MM.1S (cell line): ENCODE measurements at regions not wholly inside any gene's neighbourhood (a gene's known extent, or its start where the extent isn't known, plus 50 kb on each side); places are given as distances from the start of the nearest gene placed in this dataset.

Experiments
- DNase-seq: peaks from one replicate; pipeline ENCODE4 v3.0.0-alpha.2; 2015
- H2AFZ ChIP-seq: fragments of 300-600 bp; sonication (generic); 2 replicates; pipeline ENCODE4 v1.6.0; 2016; ENCODE audit warnings: antibody characterized with exemption, low read length
- H3F3A ChIP-seq: fragments of 300-600 bp; sonication (generic); 2 replicates; pipeline ENCODE4 v1.6.1; 2016; ENCODE audit warnings: mild to moderate bottlenecking, antibody characterized with exemption, low read length, moderate library complexity, mixed read lengths; ENCODE audit not compliant: insufficient read depth
- H3K27ac ChIP-seq: fragments of 300-600 bp; sonication (generic); 2 replicates; pipeline ENCODE4 v1.5.1; 2016; ENCODE audit warnings: mild to moderate bottlenecking, low read length
- H3K27me3 ChIP-seq: fragments of 300-600 bp; sonication (generic); replicated peaks from 2 replicates; pipeline ENCODE4 v1.6.0; 2016; ENCODE audit warnings: low read length; ENCODE audit not compliant: insufficient read depth
- H3K36me3 ChIP-seq: fragments of 300-600 bp; sonication (generic); replicated peaks from 2 replicates; pipeline ENCODE4 v1.6.1; 2016; ENCODE audit warnings: mild to moderate bottlenecking, low read length, mixed read lengths; ENCODE audit not compliant: insufficient read depth
- H3K4me1 ChIP-seq: fragments of 300-600 bp; sonication (generic); 2 replicates; pipeline ENCODE4 v1.6.1; 2016; ENCODE audit warnings: low read length, mixed read lengths
- H3K4me2 ChIP-seq: fragments of 300-600 bp; sonication (generic); 2 replicates; pipeline ENCODE4 v1.6.0; 2016; ENCODE audit warnings: low read depth, low read length
- H3K4me3 ChIP-seq: fragments of 300-600 bp; sonication (generic); 2 replicates; pipeline ENCODE4 v1.5.1; 2016; ENCODE audit warnings: low read length, mixed read lengths
- H3K79me2 ChIP-seq: fragments of 300-600 bp; sonication (generic); 2 replicates; pipeline ENCODE4 v1.6.1; 2016; ENCODE audit warnings: mixed run types, low read length, mixed read lengths
- H3K9ac ChIP-seq: fragments of 300-600 bp; sonication (generic); 2 replicates; pipeline ENCODE4 v1.6.1; 2016; ENCODE audit warnings: low read length, mixed read lengths
- H3K9me2 ChIP-seq: fragments of 300-600 bp; sonication (generic); replicated peaks from 2 replicates; pipeline ENCODE4 v1.6.1; 2016; ENCODE audit warnings: mild to moderate bottlenecking, low read length, mixed read lengths; ENCODE audit not compliant: insufficient read depth
- H3K9me3 ChIP-seq: fragments of 300-600 bp; sonication (generic); replicated peaks from 2 replicates; pipeline ENCODE4 v1.6.1; 2016; ENCODE audit warnings: mild to moderate bottlenecking, low read length, mixed read lengths; ENCODE audit not compliant: insufficient read depth
- H4K20me1 ChIP-seq: fragments of 300-600 bp; sonication (generic); 2 replicates; pipeline ENCODE4 v1.6.1; 2016; ENCODE audit warnings: mild to moderate bottlenecking, low read length, moderate library complexity, mixed read lengths; ENCODE audit not compliant: insufficient read depth
- CTCF ChIP-seq: fragments of 300-600 bp; sonication (generic); IDR thresholded peaks from 2 replicates; pipeline ENCODE4 v1.5.1; 2016; ENCODE audit warnings: antibody characterized with exemption, low read length, mixed read lengths
- EZH2 ChIP-seq: fragments of 300-600 bp; sonication (generic); optimal IDR thresholded peaks from 2 replicates; pipeline ENCODE3; 2017; ENCODE audit warnings: low read depth, mild to moderate bottlenecking, antibody characterized with exemption, low read length, mixed read lengths
- EZH2phosphoT487 ChIP-seq: fragments of 300-600 bp; sonication (generic); IDR thresholded peaks from 2 replicates; pipeline ENCODE4 v1.6.1; 2018; ENCODE audit warnings: antibody characterized with exemption, low read length

GRCh38 chr3:197372047-197372661 lies 73.7 kb upstream of the DLG1 start:
- no peak overlapping the region for H3K9ac ChIP-seq
- no peaks in the 10 kb centered on the region for H3K79me2 ChIP-seq
- H2AFZ ChIP-seq, result no peak overlapping the region
- no peaks in the 10 kb centered on the region for H3F3A ChIP-seq
- TF ChIP-seq EZH2phosphoT487 (no peak), EZH2 (no peak), CTCF (no peak)
- H3K9me3 ChIP-seq, result no peaks in the 10 kb centered on the region
- H3K27me3 ChIP-seq, result no peaks in the 10 kb centered on the region
- H3K9me2 ChIP-seq, result no peaks in the 10 kb centered on the region
- H3K27ac ChIP-seq, result no peak overlapping the region
- no peaks in the 10 kb centered on the region for H3K4me1 ChIP-seq
- DNase-seq, result no peak
- no peaks in the 10 kb centered on the region for H3K36me3 ChIP-seq
- H3K4me3 ChIP-seq, result no peak overlapping the region
- no peaks in the 10 kb centered on the region for H4K20me1 ChIP-seq
- H3K4me2 ChIP-seq, result no peak overlapping the region

GRCh38 chr3:197371591-197372046 lies 73.2 kb upstream of the DLG1 start:
- DNase-seq, result no peak
- no peak overlapping the region for H3K4me2 ChIP-seq
- H3K4me1 ChIP-seq, result no peaks in the 10 kb centered on the region
- H3K9me2 ChIP-seq, result no peaks in the 10 kb centered on the region
- no peak overlapping the region for H3K9ac ChIP-seq
- TF ChIP-seq EZH2 (no peak), CTCF (no peak), EZH2phosphoT487 (no peak)
- no peaks in the 10 kb centered on the region for H3K27me3 ChIP-seq
- H3F3A ChIP-seq, result no peaks in the 10 kb centered on the region
- H3K4me3 ChIP-seq, result no peak overlapping the region
- H3K36me3 ChIP-seq, result no peaks in the 10 kb centered on the region
- H3K9me3 ChIP-seq, result no peaks in the 10 kb centered on the region
- H2AFZ ChIP-seq, result no peak overlapping the region
- H4K20me1 ChIP-seq, result no peaks in the 10 kb centered on the region
- H3K27ac ChIP-seq, result no peak overlapping the region
- H3K79me2 ChIP-seq, result no peaks in the 10 kb centered on the region

DNA sequence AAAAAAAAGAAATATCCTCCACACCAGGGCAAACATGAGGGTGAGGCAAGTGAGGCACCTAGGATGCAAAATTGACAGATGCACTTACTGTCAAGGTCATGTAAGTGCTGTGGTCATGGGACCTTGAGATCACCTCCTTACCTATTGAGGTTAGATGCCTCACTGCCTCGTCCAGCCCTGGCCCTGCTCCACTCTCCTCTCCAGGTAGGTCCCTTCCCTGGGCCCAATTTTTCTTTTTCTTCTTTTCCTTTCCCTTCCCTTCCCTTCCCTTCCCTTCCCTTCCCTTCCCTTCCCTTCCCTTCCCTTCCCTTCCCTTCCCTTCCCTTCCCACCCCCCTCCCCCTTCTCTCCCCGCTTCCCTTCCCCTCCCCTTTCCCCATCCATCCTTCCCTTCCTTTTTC lies 71.1 kb upstream of the DLG1 start:
- no peak overlapping the region for H3K9ac ChIP-seq
- H3K9me3 ChIP-seq, result no peaks in the 10 kb centered on the region
- H3K4me2 ChIP-seq, result no peak overlapping the region
- H3K27ac ChIP-seq, result no peak overlapping the region
- H3K4me1 ChIP-seq, result no peaks in the 10 kb centered on the region
- H3F3A ChIP-seq, result no peaks in the 10 kb centered on the region
- H3K36me3 ChIP-seq, result no peaks in the 10 kb centered on the region
- no peaks in the 10 kb centered on the region for H4K20me1 ChIP-seq
- no peak overlapping the region for H2AFZ ChIP-seq
- H3K9me2 ChIP-seq, result no peaks in the 10 kb centered on the region
- TF ChIP-seq CTCF, result no peak
- no peak for TF ChIP-seq EZH2
- no peak for TF ChIP-seq EZH2phosphoT487
- DNase-seq, result no peak
- H3K79me2 ChIP-seq, result no peaks in the 10 kb centered on the region
- H3K4me3 ChIP-seq, result no peak overlapping the region
- H3K27me3 ChIP-seq, result no peaks in the 10 kb centered on the region
